ENCODE measurements at regions not wholly inside any gene's neighbourhood (a gene's known extent, or its start where the extent isn't known, plus 50 kb on each side); places are given as distances from the start of the nearest gene placed in this dataset.

DNA sequence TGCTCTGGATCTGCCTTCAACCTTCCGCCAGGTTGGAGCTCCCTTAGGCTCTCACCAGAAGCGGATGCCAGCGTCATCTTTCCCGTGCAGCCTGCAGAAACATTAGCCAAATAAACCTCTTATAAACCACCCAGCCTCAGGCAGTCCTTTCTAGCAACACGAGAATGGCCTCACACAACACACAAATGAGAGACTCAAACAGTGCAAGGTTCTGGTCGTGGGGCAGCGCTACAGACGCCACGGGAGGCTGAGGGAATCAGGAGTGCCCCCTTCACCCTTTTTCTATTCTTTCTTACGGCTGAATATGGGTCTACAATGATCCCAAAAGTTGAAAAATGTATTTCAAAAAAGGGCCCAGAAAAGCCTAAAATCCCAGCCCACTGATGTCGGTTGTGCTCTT is 96.4 kb downstream of the FOXL3 start:
- TF ChIP-seq, protein P1, sequence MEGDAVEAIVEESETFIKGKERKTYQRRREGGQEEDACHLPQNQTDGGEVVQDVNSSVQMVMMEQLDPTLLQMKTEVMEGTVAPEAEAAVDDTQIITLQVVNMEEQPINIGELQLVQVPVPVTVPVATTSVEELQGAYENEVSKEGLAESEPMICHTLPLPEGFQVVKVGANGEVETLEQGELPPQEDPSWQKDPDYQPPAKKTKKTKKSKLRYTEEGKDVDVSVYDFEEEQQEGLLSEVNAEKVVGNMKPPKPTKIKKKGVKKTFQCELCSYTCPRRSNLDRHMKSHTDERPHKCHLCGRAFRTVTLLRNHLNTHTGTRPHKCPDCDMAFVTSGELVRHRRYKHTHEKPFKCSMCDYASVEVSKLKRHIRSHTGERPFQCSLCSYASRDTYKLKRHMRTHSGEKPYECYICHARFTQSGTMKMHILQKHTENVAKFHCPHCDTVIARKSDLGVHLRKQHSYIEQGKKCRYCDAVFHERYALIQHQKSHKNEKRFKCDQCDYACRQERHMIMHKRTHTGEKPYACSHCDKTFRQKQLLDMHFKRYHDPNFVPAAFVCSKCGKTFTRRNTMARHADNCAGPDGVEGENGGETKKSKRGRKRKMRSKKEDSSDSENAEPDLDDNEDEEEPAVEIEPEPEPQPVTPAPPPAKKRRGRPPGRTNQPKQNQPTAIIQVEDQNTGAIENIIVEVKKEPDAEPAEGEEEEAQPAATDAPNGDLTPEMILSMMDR (IDR thresholded peaks at IDR 0.05; ENCODE audit: partially characterized antibody, unreplicated experiment) = no peak
- no peak for DNase-seq
- Mint-ChIP-seq H3K27me3 (ENCODE audit: unreplicated experiment) (peaks cover 2% of the 10 kb centered on the region), H3K4me1 (ENCODE audit: low read depth, unreplicated experiment) (peaks cover 4% of the 10 kb centered on the region), H3K36me3 (ENCODE audit: unreplicated experiment) (peaks cover 13% of the 10 kb centered on the region), H3K9me3 (ENCODE audit: unreplicated experiment) (peaks cover 8% of the 10 kb centered on the region), H3K27ac (ENCODE audit: unreplicated experiment) (no peak overlapping the region), H3K4me3 (ENCODE audit: unreplicated experiment) (no peak overlapping the region)

DNA sequence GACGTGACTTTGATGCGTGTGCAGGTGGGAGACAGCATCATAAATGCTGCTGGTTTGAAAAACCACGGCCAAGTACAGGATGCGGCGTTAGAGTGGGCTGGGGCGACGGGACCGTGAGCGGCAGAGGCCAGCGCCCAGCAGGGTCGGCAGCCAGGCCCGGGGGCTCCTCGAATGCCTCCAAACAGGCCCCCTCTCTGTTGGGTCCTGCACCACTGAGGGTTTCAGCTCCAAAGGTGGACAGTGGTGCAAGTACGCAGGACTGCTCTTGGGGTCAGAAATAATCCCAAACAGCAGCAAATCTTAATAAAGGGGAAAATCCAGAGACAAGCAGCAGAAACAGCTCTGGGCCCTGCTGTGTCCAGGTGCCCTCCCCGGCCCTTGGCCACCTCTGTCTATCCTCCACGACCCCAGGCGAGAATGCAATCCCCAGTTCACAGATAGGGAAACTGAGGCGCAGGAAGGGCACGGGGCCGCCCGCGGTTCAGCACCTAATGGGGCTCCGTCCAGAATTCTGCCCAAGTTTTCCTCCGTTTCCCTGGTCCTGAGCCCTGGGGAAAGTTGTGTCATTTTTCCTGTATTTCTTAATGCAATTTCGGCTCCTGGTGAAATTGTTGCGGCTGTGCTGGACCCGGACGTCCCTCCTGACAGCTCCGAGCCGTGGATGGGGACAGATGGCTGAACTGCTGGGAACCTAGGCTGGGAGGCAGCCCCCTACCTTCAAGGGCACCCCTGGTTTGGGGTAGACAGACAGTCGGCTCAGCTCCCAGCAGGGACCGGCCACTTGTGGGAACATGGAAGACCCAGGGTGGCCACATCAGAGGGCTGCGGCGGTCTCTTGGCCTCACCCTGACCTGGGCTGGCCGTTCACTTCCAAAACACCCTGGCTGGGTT is 97.4 kb downstream of the FOXL3 start:
- peaks cover 2% of the 10 kb centered on the region for H3K27me3 Mint-ChIP-seq (ENCODE audit: unreplicated experiment)
- peaks cover 8% of the 10 kb centered on the region for H3K9me3 Mint-ChIP-seq (ENCODE audit: unreplicated experiment)
- peaks cover 4% of the 10 kb centered on the region for H3K4me1 Mint-ChIP-seq (ENCODE audit: low read depth, unreplicated experiment)
- no peak overlapping the region for H3K4me3 Mint-ChIP-seq (ENCODE audit: unreplicated experiment)
- H3K36me3 Mint-ChIP-seq (ENCODE audit: unreplicated experiment) = peaks cover 13% of the 10 kb centered on the region
- no peak overlapping the region for H3K27ac Mint-ChIP-seq (ENCODE audit: unreplicated experiment)
- TF ChIP-seq, protein P1 (IDR thresholded peaks at IDR 0.05; ENCODE audit: partially characterized antibody, unreplicated experiment) = no peak
- DNase-seq = no peak

DNA sequence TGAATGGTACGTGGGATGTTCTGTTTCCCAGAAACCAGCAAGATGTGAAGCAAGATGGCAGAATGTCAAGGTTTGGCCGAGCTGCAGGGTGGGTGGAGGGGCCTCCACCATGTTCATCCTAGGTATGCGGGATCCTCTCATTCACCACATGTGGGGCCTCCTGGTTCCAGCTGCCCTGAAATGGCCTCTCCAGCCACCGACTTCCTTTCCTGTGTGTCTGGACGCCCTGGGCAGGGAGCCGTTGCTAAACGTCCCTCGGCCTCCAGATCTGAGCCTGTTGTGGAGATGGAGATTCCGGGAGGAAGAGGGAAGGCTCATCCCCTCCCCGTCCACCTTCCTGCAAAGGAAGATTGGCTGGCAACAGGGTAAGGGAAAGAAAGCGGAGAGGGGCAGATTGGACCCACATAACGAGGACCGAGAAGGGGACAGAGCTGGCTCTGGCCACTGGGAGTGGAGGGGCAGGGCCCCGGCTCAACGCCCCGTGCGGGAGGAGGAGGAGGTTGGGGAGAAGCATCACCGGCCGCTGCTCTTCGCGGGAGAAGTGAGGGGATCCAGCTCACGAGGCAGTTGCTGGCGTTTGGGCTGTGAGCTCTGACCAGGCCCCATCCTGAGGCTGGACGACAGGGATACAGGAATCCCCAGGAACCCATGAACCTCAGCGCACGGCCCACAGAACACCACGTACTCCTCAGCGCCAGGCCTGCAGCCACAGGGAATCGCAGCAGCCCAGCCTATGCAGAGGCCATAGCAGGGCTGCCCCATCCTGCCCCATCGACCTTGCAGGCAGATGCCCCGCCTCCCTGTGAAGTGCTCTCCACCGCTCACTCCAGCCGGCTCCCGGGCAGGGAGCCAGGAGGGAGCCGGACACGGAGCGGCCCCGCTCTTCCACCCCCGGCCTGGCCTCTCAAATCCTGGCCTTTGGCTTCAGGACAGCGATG is 98.3 kb downstream of the FOXL3 start:
- DNase-seq = no peak

DNA sequence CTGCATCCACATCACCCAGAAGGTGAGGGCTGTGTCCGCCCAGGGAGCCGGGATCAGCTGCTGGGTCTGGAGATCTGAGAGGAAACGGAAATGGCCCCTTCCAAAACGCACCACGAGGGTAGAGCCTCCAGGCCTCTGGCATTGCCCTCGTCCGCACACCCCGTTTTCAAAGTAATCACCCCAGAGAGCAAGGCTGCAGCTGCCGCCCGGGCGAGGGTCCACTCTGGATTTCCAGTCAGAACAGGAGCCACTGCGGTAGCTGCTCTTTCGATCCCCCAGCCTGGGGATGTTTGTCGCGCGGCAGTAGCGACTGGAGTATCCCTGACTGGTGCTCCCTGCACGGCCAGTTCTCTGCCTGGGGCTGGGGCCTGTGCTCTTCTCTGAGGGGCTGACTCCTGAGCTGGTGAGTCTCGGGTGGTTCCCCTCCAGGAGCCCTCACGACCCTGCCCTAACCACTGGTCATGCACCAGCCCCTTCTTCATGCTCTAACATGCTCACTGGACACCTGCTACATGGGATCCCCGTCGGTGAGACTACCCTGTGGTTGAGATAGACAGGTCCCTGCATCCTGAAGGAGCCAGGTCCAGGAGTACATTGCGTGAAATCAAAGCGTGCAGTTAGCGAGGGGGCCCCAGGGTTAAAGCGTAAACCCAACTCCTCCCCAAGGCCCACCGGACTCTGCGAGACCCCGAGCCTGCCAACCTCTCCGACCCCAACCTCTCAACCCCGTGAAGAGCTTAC is 99.2 kb downstream of the FOXL3 start:
- H3K27ac Mint-ChIP-seq (ENCODE audit: unreplicated experiment) = peak overlapping the region; percentile 22
- TF ChIP-seq, protein P1 (IDR thresholded peaks at IDR 0.05; ENCODE audit: partially characterized antibody, unreplicated experiment) = no peak
- H3K9me3 Mint-ChIP-seq (ENCODE audit: unreplicated experiment) = peaks cover 9% of the 10 kb centered on the region
- H3K4me1 Mint-ChIP-seq (ENCODE audit: low read depth, unreplicated experiment) = peaks cover 4% of the 10 kb centered on the region
- H3K4me3 Mint-ChIP-seq (ENCODE audit: unreplicated experiment) = no peak overlapping the region
- no peak for DNase-seq
- peaks cover 4% of the 10 kb centered on the region for H3K27me3 Mint-ChIP-seq (ENCODE audit: unreplicated experiment)
- peaks cover 17% of the 10 kb centered on the region for H3K36me3 Mint-ChIP-seq (ENCODE audit: unreplicated experiment)

More for the DNA sequence above, 98.3 kb downstream of the FOXL3 start:
- Mint-ChIP-seq H3K27me3 (ENCODE audit: unreplicated experiment) (peaks cover 4% of the 10 kb centered on the region), H3K36me3 (ENCODE audit: unreplicated experiment) (peaks cover 17% of the 10 kb centered on the region), H3K27ac (ENCODE audit: unreplicated experiment) (no peak overlapping the region), H3K4me3 (ENCODE audit: unreplicated experiment) (no peak overlapping the region), H3K9me3 (ENCODE audit: unreplicated experiment) (peaks cover 9% of the 10 kb centered on the region), H3K4me1 (ENCODE audit: low read depth, unreplicated experiment) (peaks cover 4% of the 10 kb centered on the region)
- TF ChIP-seq, protein P1 (IDR thresholded peaks at IDR 0.05; ENCODE audit: partially characterized antibody, unreplicated experiment) = no peak

Data from glutamatergic neuron (in vitro differentiated cells).